Left ventricle myocardium superior (tissue), 1 donor: ENCODE measurements at regions not wholly inside any gene's neighbourhood (a gene's known extent, or its start where the extent isn't known, plus 50 kb on each side); places are given as distances from the start of the nearest gene placed in this dataset.
A peak's percentile ranks its signal among the peaks of the same experiment; 100 is the strongest.

Experiments used
- ATAC-seq: fragments of 200-7000 bp; cut with Tn5 transposase; one replicate; pipeline ENCODE4 v1.9.1; 2020; ENCODE audit warnings: mild to moderate bottlenecking, moderate library complexity
- DNase-seq: peaks from one replicate; pipeline ENCODE4 v3.0.0-alpha.2; 2020
- intact Hi-C: fragments of 100-400 bp; cut with micrococcal nuclease; formaldehyde crosslinking; loops from one replicate; pipeline ENCODE4 v1.11.0; 2022
- donor health status: DM: no; HTN: yes; CAD: no; lungs with severe emphysema.

GRCh38 chr5:5799229-5799628 lies 376.8 kb downstream of the ICE1 start:
- intact Hi-C loops, result no loop called here
- no peak for DNase-seq
- no peak for ATAC-seq

- intact Hi-C loops, result no loop called here
- DNase-seq (no peak), ATAC-seq (no peak)
Observed at GRCh38 chr5:5798462-5798861, 376.0 kb downstream of the ICE1 start.

DNA sequence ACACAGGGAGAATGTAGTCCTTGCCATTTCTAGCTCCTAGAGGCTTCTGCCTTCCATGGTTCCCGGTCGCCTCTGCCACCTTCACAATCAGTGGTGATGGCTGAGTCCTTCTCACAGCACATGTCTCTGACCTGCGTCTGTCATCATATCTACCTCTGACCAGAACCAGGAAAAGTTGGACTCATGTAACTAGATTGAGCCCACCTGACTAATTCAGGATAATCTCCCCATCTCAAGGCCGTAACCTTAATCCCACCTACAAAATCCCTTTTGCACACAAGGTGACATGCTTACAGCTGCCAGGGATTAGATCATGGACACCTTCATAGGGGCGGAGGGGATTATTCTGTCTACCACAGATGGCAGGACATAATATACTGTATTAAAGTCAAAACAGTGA lies 375.6 kb downstream of the ICE1 start:
- no peak for ATAC-seq
- no peak for DNase-seq
- intact Hi-C loops, result no loop called here

GRCh38 chr5:5795074-5795771 lies 372.7 kb downstream of the ICE1 start:
- intact Hi-C loops, result no loop called here
- DNase-seq (peak; percentile 72), ATAC-seq (peak; percentile 98)

GRCh38 chr5:5794118-5794560 lies 371.7 kb downstream of the ICE1 start:
- ATAC-seq (no peak), DNase-seq (no peak)
- intact Hi-C loops, result no loop called here

DNA sequence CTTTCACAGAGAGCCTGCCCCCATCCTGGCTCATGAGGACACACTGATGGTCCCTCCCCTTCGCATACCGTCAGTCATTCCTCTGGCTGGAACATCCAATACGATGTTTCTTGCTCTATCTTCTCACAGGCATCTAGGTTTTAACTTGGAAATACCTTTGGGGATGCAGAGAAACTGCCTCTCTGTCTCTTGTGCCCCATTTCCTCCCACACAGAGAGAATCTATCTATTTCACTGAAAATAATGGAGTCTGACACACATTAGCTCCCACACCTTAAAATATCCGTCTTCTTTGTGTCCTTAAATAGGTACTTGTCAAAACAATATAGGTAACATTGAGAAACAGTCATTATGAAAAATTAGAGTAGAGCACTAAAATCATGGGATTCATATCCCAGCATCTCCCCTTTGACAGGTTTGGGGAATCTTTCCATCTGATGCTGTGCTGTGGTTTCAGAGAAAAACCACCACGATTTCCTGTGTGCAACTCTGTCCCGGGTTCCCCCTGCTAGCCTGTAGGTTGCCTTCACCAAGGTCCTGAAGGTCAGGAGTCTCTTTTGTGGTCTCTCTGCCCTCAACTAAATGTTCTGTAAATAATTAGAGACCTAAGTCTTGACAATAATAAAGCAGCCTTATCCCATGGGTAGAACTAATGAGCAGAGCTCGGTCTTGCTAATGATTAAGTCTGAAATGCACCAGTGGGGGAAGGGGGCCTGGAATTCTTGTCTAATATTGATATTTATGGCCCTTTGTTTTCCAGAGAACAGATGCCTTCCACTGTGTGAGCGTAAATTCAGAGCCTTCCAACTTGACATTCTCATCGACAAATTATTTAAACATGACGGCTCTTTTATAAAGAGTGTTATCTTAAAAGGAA lies 371.0 kb downstream of the ICE1 start:
- ATAC-seq, result no peak
- intact Hi-C loops, result no loop called here
- no peak for DNase-seq

GRCh38 chr5:5792106-5792505 lies 369.6 kb downstream of the ICE1 start:
- intact Hi-C loops, result no loop called here
- no peak for ATAC-seq

DNA sequence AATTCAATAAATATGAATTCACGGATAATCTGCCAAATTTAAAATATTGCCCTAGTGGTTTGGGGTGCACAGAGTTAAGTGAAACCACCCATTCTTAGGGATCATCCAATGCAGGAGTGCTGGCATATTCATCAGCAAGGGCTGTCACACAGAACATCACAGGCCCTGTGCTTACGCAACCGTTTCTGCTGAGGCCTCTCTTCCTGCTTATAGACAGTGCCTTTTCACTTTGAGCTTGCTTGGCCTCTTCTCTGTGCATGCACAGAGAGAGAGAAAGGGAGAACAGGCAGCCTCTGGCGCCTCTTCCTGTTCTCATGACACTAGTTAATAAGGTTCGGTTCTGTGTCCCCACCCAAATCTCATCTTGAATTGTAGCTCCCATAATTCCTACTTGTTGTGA lies 366.3 kb downstream of the ICE1 start:
- intact Hi-C loops, result no loop called here
- no peak for ATAC-seq

More at GRCh38 chr5:5792106-5792505, 369.6 kb downstream of the ICE1 start:
- no peak for DNase-seq

DNA sequence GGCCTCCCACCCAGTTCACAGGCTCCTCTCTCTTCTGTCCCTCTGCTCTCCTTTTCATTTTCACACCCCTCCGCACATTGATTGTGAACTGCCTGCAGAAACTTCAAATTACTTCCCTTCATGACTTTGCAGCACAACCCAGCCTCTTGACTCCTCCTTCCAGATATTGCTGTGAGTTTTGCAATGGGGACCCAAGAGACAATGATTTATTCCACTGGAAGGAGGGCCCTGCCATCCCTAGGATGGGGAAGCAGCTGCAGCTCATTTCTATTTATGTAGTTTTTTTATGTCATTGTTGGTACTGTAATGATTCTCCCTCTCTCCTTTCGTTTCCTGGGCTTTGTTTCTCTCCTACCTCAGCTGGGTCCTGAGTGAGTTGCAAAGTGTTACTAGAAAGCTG lies 364.9 kb downstream of the ICE1 start:
- DNase-seq (no peak), ATAC-seq (peak; percentile 62)
- intact Hi-C loops, result no loop called here

More for the DNA sequence above, 366.3 kb downstream of the ICE1 start:
- no peak for DNase-seq

DNA sequence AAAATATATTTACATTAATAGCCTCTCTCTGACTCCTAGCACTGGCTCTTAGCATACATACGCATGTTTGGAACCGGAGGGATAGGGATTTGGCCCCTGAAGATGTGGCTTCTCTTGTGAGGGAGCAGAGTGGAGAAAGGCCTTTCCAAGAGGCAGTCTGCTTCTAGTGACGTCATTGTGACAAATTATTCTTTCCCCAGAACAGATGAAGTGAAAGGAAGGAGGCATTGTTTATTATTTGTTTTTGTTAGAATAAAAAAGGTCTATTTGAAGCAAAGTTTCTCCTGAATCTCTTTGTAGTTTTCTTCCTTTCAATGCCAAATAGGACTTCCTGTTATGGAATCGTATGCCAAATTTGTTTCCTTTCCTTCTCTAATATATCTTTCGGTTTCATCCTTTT lies 361.6 kb downstream of the ICE1 start:
- DNase-seq (no peak), ATAC-seq (no peak)
- intact Hi-C loops, result no loop called here

- intact Hi-C loops, result no loop called here
- ATAC-seq, result no peak
Observed at GRCh38 chr5:5783021-5783420, 360.5 kb downstream of the ICE1 start.

DNA sequence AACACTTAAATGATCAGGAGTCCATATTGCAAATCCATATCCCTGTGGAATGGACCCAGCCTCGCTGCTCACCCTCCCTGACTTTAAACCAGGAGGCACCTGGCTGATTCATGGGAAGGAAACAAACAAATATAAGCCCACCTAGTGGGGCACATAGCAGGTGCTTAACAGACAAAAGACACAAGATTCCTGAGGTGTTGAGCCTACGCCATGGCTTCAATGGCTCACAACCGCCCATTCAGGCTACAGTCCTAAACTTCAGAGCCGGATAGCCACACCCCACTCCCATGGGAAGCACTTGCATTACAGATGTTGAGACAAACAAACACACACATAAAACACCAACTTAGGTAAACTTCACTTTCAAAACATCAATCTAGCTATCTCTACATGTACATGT lies 359.9 kb downstream of the ICE1 start:
- ATAC-seq, result no peak
- intact Hi-C loops, result no loop called here

More at GRCh38 chr5:5783021-5783420, 360.5 kb downstream of the ICE1 start:
- no peak for DNase-seq

DNA sequence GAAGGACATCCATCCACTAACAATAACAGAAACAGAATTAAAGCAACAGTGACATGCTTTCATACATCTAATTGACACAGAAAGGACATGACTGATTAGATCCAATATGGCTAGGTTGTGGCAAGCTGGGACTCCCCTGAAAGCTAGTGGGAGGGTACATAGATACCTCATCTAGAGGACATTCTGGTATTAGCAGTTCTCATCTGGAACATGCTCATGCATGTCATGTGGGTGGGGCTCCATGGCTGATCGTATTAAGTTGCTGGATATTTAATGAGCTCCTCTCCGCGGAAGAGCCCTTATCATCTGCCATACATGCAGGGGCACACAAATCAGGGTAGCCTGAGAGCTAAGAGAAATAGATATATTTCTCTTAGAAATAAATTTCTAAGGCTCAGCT lies 358.9 kb downstream of the ICE1 start:
- intact Hi-C loops, result no loop called here
- DNase-seq, result no peak

More for the DNA sequence above, 359.9 kb downstream of the ICE1 start:
- DNase-seq, result no peak

GRCh38 chr5:5780253-5780652 lies 357.8 kb downstream of the ICE1 start:
- DNase-seq (no peak), ATAC-seq (no peak)
- intact Hi-C loops, result no loop called here

More for the DNA sequence above, 358.9 kb downstream of the ICE1 start:
- no peak for ATAC-seq

DNA sequence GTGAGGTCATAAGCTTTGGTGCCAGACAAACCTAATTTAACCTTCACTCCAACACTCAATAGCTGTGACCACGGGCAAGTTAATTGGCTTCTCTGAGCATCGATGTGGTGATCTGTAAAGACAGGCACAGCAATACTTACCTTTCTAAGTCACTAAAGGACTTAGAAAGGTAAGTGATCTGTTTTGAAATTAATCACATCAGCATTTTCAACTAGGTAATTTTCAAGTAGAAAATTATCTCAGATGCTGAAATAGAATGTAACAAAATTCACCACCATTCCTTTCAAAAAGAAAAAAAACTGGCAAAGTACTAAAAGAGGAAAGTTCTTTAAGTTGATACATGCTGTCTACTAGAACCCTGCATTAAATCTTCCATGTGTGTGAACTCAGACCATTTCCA lies 354.5 kb downstream of the ICE1 start:
- intact Hi-C loops, result no loop called here
- no peak for ATAC-seq
- no peak for DNase-seq

DNA sequence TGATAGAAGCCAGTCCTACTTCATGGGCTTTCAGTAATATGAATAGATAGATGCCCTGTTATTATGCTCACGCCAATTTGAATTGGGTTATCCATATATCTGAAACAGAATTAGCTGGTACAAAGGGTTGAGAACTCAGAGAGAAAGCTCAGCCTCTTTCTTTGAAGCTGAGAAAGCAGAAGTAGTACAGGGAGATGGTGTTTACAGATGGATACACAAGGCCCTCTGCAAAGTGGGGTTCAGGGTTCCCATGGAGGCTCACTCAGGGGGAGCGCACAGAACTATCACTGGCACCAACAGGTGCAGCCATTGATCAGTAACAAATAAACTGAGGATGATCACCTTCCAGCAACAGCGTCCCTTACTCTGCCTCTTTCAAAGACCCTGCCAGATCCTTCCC lies 349.7 kb downstream of the ICE1 start:
- intact Hi-C loops, result no loop called here
- ATAC-seq (no peak), DNase-seq (no peak)

- intact Hi-C loops, result no loop called here
- DNase-seq, result no peak
- ATAC-seq, result no peak
Observed at GRCh38 chr5:5770825-5771224, 348.3 kb downstream of the ICE1 start.

- DNase-seq, result peak; percentile 67
- intact Hi-C loops, result no loop called here
- ATAC-seq, result peak; percentile 99
Observed at GRCh38 chr5:5767286-5767928, 344.9 kb downstream of the ICE1 start.

DNA sequence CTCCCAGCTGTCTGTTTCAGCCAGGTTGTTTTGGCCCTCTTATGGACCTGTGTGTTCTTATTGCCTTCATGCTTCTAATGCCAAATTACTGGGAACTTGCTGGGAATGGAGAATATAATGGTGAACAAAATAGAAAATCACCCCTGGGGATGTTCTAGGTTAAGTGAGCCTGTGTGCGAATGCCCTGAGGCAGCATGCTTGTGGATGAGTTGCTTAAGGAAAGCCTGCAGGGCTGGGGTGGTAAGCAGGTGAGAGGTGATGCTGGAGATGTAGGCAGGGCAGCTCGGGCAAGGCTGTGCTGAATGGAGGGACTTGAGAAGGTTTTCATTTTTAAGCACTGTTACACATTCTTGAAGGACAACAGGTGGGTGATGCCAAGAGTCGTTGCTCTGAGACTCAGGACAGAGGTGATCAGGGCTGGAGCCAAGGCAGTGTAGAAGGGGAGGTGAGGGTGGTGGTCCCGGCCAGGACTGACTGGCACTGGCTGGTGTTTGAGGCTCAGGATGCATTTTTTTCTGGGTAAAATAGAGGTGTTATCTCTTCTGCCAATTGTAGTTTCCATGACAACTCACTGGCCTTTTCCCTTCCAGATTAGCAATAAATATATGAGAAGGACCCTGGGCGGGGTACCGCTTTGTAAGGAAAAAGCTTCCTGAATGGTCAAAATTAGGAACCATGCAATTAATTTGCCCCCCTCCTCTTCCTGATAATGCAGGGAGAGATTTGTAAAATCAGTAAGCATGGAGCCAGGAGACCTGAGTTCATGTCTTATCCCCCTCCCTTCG lies 342.8 kb downstream of the ICE1 start:
- no peak for ATAC-seq
- intact Hi-C loops, result no loop called here
- no peak for DNase-seq
